ENCODE measurements at regions not wholly inside any gene's neighbourhood (a gene's known extent, or its start where the extent isn't known, plus 50 kb on each side); places are given as distances from the start of the nearest gene placed in this dataset.

DNA sequence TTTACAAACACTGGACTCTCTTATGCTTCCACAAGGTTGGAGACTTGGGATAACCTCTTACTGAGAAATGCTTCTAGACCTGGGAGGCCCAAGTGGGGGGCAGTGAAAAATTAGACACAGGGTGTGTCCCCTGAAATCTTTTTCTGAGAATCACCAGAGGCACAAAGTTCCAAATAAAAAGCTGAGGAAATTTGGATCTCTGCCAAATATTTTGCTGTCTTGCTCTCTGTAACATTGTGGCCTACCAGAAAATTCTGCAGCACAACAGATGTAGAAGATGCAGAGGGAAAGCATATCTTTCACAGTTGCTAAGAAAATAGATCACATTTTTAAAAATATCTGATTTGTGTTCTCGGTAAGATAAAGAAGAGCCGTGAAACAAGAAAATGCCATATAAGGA is 849.4 kb downstream of the CCSER2 start:
- Histone ChIP-seq H3K27ac (no peak overlapping the region), H3K36me3 (no peaks in the 10 kb centered on the region), H3K4me3 (no peak overlapping the region), H3K4me1 (no peaks in the 10 kb centered on the region), H3K9me3 (no peaks in the 10 kb centered on the region), H3K27me3 (ENCODE audit: low read depth) (no peaks in the 10 kb centered on the region)
- intact Hi-C loops (cut with DNase I) = no loop called here
- no peak for DNase-seq
- no peak for ATAC-seq
- TF ChIP-seq, protein P1, sequence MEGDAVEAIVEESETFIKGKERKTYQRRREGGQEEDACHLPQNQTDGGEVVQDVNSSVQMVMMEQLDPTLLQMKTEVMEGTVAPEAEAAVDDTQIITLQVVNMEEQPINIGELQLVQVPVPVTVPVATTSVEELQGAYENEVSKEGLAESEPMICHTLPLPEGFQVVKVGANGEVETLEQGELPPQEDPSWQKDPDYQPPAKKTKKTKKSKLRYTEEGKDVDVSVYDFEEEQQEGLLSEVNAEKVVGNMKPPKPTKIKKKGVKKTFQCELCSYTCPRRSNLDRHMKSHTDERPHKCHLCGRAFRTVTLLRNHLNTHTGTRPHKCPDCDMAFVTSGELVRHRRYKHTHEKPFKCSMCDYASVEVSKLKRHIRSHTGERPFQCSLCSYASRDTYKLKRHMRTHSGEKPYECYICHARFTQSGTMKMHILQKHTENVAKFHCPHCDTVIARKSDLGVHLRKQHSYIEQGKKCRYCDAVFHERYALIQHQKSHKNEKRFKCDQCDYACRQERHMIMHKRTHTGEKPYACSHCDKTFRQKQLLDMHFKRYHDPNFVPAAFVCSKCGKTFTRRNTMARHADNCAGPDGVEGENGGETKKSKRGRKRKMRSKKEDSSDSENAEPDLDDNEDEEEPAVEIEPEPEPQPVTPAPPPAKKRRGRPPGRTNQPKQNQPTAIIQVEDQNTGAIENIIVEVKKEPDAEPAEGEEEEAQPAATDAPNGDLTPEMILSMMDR (IDR thresholded peaks at IDR 0.05) = no peak

DNA sequence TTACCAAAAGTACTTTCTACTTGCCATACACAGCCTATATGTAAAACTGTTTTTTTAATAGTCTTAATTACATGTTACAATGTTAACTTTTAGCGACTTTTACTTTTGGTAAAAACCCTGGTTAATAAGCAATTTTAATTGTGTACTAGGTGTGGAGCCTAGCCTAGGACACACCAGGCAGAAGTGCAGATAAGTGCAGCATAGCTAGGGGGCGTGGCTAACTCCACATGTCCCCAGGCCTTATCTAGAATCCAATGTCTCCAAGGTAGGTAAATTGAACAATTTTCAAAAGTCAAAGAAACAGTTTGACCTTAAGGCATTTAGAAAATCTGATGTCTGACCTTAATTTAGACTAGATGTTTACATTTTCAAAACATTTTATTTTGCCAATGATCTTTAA is 858.7 kb downstream of the CCSER2 start:
- TF ChIP-seq, protein P1 (IDR thresholded peaks at IDR 0.05) = no peak
- no peak for ATAC-seq
- DNase-seq = no peak
- no peak overlapping the region for H3K27ac ChIP-seq
- H3K4me1 ChIP-seq = no peaks in the 10 kb centered on the region
- peaks cover 5% of the 10 kb centered on the region for H3K9me3 ChIP-seq
- no peaks in the 10 kb centered on the region for H3K36me3 ChIP-seq
- intact Hi-C loops (cut with DNase I) = no loop called here
- no peaks in the 10 kb centered on the region for H3K27me3 ChIP-seq (ENCODE audit: low read depth)
- H3K4me3 ChIP-seq = no peak overlapping the region

DNA sequence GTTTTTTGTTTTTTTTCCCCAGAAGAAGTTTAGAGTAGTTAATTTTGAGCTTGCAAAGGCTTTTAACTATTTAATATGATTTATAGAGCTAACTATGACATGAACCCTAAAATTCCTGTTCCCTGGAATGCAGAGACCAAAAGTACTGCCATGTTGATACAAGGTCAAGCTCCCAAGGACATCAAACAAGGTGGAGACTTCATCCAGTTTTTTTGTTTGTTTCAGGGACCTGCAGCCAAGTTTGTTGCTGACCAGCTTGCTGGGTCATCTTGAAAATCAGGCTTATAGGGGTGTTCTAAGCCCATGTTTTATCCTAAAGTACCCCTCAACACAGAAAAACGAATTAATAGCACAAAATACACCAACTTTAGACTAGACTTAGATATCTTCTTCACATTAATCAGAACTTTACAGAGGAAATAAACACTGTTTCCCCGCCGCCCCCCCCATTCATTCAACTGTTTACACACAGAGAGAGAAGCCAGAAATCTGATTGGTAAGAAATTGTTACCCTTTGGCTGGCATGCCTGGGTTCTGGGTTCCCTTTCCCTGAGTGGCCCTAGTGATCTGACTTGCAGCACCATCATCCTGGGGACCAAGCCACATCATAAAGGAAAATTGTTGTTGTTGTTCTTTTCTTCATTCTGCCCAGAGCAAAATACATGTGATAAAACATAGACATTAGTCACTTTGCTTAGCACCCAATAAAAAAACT is 860.5 kb downstream of the CCSER2 start:
- H3K4me1 ChIP-seq = no peaks in the 10 kb centered on the region
- DNase-seq (no peak), ATAC-seq (no peak)
- H3K27me3 ChIP-seq (ENCODE audit: low read depth) = no peaks in the 10 kb centered on the region
- H3K9me3 ChIP-seq = peaks cover 5% of the 10 kb centered on the region
- no peak overlapping the region for H3K27ac ChIP-seq
- TF ChIP-seq, protein P1 (IDR thresholded peaks at IDR 0.05) = no peak
- H3K36me3 ChIP-seq = no peaks in the 10 kb centered on the region
- intact Hi-C loops (cut with DNase I) = no loop called here
- no peak overlapping the region for H3K4me3 ChIP-seq

DNA sequence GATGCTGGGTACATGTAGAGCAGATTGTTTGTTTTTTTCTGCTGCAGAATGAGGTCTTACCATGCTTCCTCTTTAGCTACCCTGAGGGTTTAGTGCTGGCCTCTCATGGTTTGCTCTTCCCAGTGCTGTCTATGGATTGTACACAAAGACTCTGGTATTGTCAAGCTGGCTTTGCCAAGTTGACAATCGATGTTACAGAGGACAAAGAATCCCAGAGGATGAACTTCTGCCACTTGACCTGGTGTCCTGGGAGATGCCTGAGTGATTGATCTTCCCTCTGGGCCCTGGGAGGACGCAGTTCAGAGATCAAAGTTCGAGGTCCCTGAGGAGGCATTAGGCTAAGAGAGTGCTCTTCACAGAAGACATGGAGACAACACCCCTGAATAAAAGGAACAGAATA is 865.4 kb downstream of the CCSER2 start:
- Histone ChIP-seq H3K27ac (no peak overlapping the region), H3K27me3 (ENCODE audit: low read depth) (no peaks in the 10 kb centered on the region), H3K4me3 (no peak overlapping the region), H3K9me3 (no peaks in the 10 kb centered on the region), H3K4me1 (no peaks in the 10 kb centered on the region), H3K36me3 (no peaks in the 10 kb centered on the region)
- TF ChIP-seq, protein P1 (IDR thresholded peaks at IDR 0.05) = no peak
- intact Hi-C loops (cut with DNase I) = no loop called here
- DNase-seq = no peak
- no peak for ATAC-seq

DNA sequence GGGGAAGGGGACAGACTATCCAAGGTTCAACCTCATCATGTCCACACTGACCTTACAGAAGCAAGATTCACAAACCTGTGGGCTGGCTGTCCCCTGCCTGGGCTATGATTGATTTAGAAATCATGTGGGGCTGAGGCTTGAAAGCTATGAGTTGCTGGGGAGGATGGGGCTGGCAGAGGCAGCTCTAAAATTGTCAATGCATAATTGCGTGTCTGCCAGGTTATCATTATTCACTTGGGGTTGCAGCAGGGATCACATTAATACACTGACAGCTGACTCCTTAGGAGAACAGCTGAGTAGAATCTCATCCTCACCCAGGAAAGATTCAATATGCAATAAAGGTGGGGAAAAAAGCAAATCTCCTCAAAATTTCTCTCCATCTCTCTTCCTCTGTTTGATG is 866.3 kb downstream of the CCSER2 start:
- no peak for DNase-seq
- Histone ChIP-seq H3K27me3 (ENCODE audit: low read depth) (no peaks in the 10 kb centered on the region), H3K4me1 (no peaks in the 10 kb centered on the region), H3K36me3 (no peaks in the 10 kb centered on the region), H3K9me3 (no peaks in the 10 kb centered on the region), H3K27ac (no peak overlapping the region), H3K4me3 (no peak overlapping the region)
- no peak for ATAC-seq
- intact Hi-C loops (cut with DNase I) = no loop called here
- TF ChIP-seq, protein P1 (IDR thresholded peaks at IDR 0.05) = no peak

Measured in lower lobe of right lung (tissue), 2 donors.